ENCODE measurements at regions not wholly inside any gene's neighbourhood (a gene's known extent, or its start where the extent isn't known, plus 50 kb on each side); places are given as distances from the start of the nearest gene placed in this dataset.
"Not testable (repeated sequence)": the region's sequence is repeated elsewhere in the genome, so short reads cannot be mapped to it uniquely, and the experiment has no call there.

DNA sequence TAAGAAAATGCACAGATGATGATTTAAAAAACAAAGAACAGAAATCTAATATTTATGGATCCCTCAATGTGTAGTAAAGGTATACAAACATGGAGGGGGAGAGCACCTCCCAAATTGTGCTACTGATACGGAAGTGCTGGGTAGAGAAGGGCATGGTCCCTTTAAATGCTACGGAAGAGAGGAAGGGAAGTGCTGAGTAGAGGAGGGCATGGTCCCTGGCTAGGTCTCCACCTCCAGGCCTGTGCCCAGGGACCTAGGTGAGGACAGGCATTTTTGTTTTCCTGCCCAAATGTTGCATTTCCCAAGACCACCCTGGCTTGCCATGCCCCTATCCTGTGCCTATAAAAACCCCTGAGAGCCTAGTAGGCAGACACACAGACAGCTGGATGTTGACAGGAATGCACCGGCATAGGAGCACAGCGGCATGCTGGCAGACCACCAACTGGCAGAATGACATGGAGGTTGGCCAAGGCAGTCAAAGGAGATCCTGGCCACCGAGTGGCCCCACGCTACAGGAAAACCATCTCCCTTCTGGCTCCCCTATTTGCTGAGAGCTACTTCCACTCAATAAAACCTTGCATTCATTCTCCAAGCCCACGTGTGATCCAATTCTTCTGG is 62.1 kb upstream of the SPDL1 start:
- TF ChIP-seq, protein P1, sequence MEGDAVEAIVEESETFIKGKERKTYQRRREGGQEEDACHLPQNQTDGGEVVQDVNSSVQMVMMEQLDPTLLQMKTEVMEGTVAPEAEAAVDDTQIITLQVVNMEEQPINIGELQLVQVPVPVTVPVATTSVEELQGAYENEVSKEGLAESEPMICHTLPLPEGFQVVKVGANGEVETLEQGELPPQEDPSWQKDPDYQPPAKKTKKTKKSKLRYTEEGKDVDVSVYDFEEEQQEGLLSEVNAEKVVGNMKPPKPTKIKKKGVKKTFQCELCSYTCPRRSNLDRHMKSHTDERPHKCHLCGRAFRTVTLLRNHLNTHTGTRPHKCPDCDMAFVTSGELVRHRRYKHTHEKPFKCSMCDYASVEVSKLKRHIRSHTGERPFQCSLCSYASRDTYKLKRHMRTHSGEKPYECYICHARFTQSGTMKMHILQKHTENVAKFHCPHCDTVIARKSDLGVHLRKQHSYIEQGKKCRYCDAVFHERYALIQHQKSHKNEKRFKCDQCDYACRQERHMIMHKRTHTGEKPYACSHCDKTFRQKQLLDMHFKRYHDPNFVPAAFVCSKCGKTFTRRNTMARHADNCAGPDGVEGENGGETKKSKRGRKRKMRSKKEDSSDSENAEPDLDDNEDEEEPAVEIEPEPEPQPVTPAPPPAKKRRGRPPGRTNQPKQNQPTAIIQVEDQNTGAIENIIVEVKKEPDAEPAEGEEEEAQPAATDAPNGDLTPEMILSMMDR (IDR thresholded peaks at IDR 0.05; ENCODE audit: extremely low read depth, low read depth, low read length): no peak
- H3K79me2 ChIP-seq (ENCODE audit: insufficient read depth, low read length): no peaks in the 10 kb centered on the region
- no peaks in the 10 kb centered on the region for H4K20me1 ChIP-seq (ENCODE audit: insufficient read depth, low read length)
- no peak for DNase-seq (ENCODE audit: insufficient read length, low spot score, missing footprints)
- H3K4me3 ChIP-seq (ENCODE audit: insufficient read depth, low read length): peak overlapping the region; percentile 30
- no peaks in the 10 kb centered on the region for H3K4me1 ChIP-seq (ENCODE audit: insufficient read depth, low read length)
- no peaks in the 10 kb centered on the region for H3K27me3 ChIP-seq (ENCODE audit: insufficient read depth, low read length)
- H3K27ac ChIP-seq (ENCODE audit: low read depth, low read length): no peak overlapping the region
- H3K9me3 ChIP-seq (ENCODE audit: low read depth, low read length): no peaks in the 10 kb centered on the region
- H2AFZ ChIP-seq (ENCODE audit: low read length): no peak overlapping the region
- peak overlapping the region; percentile 3 for H3K4me2 ChIP-seq (ENCODE audit: insufficient read depth, low read length)
- no peaks in the 10 kb centered on the region for H3K36me3 ChIP-seq (ENCODE audit: insufficient read depth, low read length)

DNA sequence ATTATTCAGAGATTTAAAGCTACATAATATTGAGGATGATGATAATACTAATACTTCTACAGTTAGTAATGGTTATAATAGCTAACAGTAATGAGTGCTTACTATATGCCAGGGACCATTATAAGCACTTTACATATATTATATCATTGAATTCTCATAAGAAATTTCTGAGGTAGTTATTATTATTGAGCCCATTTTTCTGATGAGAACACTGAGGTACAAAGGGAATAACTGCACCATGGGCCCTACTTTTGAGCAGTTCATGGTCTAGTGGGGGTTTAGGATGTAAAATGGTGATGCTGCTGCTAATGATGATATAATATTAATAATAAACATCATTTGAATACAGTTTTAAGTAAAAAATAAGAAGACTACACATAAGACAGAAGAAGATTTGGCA is 64.2 kb upstream of the SPDL1 start:
- no peak for DNase-seq (ENCODE audit: insufficient read length, low spot score, missing footprints)
- Histone ChIP-seq H2AFZ (ENCODE audit: low read length) (no peak overlapping the region), H3K4me1 (ENCODE audit: insufficient read depth, low read length) (no peaks in the 10 kb centered on the region), H3K27ac (ENCODE audit: low read depth, low read length) (no peak overlapping the region), H4K20me1 (ENCODE audit: insufficient read depth, low read length) (no peaks in the 10 kb centered on the region), H3K36me3 (ENCODE audit: insufficient read depth, low read length) (no peaks in the 10 kb centered on the region), H3K27me3 (ENCODE audit: insufficient read depth, low read length) (no peaks in the 10 kb centered on the region), H3K79me2 (ENCODE audit: insufficient read depth, low read length) (no peaks in the 10 kb centered on the region), H3K4me2 (ENCODE audit: insufficient read depth, low read length) (no peak overlapping the region), H3K9me3 (ENCODE audit: low read depth, low read length) (no peaks in the 10 kb centered on the region), H3K4me3 (ENCODE audit: insufficient read depth, low read length) (no peak overlapping the region)
- TF ChIP-seq, protein P1 (IDR thresholded peaks at IDR 0.05; ENCODE audit: extremely low read depth, low read depth, low read length): no peak

- not testable (repeated sequence) for H3K4me3 ChIP-seq (ENCODE audit: insufficient read depth, low read length); H3K79me2 ChIP-seq (ENCODE audit: insufficient read depth, low read length); H3K4me1 ChIP-seq (ENCODE audit: insufficient read depth, low read length); H4K20me1 ChIP-seq (ENCODE audit: insufficient read depth, low read length); H3K4me2 ChIP-seq (ENCODE audit: insufficient read depth, low read length); H3K27me3 ChIP-seq (ENCODE audit: insufficient read depth, low read length); H3K27ac ChIP-seq (ENCODE audit: low read depth, low read length); H3K36me3 ChIP-seq (ENCODE audit: insufficient read depth, low read length); H3K9me3 ChIP-seq (ENCODE audit: low read depth, low read length); H2AFZ ChIP-seq (ENCODE audit: low read length); DNase-seq (ENCODE audit: insufficient read length, low spot score, missing footprints)
These were observed 64.8 kb upstream of the SPDL1 start for GRCh38 chr5:169518779-169519178.

GRCh38 chr5:169512385-169512784 is 71.2 kb upstream of the SPDL1 start:
- Histone ChIP-seq H3K9me3 (ENCODE audit: low read depth, low read length) (no peaks in the 10 kb centered on the region), H3K4me1 (ENCODE audit: insufficient read depth, low read length) (no peaks in the 10 kb centered on the region), H3K79me2 (ENCODE audit: insufficient read depth, low read length) (no peaks in the 10 kb centered on the region), H3K36me3 (ENCODE audit: insufficient read depth, low read length) (no peaks in the 10 kb centered on the region), H3K27me3 (ENCODE audit: insufficient read depth, low read length) (no peaks in the 10 kb centered on the region), H4K20me1 (ENCODE audit: insufficient read depth, low read length) (no peaks in the 10 kb centered on the region), H3K27ac (ENCODE audit: low read depth, low read length) (no peak overlapping the region), H2AFZ (ENCODE audit: low read length) (no peak overlapping the region), H3K4me3 (ENCODE audit: insufficient read depth, low read length) (no peak overlapping the region), H3K4me2 (ENCODE audit: insufficient read depth, low read length) (no peak overlapping the region)
- no peak for DNase-seq (ENCODE audit: insufficient read length, low spot score, missing footprints)
- TF ChIP-seq, protein P1 (IDR thresholded peaks at IDR 0.05; ENCODE audit: extremely low read depth, low read depth, low read length): no peak
